ENCODE measurements at regions not wholly inside any gene's neighbourhood (a gene's known extent, or its start where the extent isn't known, plus 50 kb on each side); places are given as distances from the start of the nearest gene placed in this dataset.
A peak's percentile ranks its signal among the peaks of the same experiment; 100 is the strongest.

DNA sequence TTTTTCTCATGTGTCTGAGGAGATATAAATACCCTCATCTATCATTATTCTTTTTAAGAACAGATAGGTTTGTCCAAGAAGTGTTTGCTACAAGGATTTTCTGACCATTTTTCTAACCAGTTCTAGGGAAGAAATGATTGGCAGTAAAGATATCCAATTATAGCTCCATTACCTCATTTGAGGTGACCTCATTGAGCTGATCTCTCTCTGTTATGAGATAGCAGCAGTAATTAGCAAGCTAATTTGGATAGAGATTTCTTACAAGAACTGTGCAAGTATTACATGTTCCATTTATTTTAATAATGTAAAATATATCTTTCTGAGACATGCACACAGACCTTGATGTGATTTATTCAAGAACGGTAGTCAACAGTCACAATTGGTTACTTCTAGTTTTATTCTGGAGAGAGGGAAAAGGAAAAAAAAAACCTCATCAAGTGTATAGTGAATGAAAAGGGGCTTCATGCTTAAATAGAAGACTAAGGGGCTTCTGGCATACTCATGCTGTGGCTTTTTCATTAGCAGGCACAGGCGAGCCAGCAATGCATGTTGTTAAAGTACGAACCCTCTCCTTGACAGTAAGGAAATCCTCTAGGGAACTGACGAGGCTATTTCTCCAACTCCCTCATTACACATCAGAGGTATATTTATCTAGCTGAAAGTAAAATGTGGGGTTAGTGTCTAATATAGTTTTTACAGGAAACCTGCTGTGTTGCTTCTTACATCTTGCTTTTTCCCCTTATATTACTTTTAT lies 127.3 kb downstream of the NUDT12 start:
- DNase-seq: no peak
- no peak for ATAC-seq
- intact Hi-C loops (cut with DNase I): no loop called here

DNA sequence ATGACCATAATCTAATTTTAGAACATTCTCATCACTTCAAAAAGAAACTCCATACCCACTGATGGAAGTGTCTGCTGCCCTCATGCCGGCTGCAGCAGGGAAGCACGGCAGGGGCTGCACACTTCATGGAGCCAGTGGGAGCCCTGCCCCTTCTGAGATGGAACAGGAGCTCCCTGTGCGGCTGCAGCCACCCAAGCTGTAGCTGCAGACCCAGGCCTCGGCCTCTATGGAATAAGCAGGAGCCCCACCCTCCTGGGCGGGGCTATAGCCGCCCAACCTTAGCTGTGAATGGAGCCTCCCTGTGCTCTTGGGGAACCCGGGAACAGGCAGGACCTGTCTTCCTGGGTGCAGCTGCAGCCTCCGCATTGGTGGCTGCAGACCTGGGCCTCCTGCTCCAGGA lies 128.5 kb downstream of the NUDT12 start:
- no peak for ATAC-seq
- no peak for DNase-seq
- intact Hi-C loops (cut with DNase I): no loop called here

DNA sequence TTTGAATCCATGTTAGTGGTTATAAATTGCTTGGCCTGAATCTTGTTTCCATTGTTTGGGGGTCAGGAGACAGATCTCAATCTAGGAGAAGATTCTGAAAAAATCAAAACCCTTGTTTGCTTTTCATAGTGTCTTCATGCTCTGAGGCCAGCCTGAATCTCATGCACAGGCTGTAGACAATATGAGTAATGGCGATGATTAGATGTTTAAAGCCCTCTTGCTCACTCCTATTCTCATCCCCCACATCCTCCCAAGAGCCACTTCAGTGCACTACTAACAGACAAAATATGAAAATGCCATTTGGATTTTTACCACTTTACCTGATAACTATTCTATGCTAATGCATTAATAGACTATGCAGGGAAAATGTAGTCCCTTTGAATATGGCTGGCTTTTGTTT lies 129.4 kb downstream of the NUDT12 start:
- no peak for ATAC-seq
- intact Hi-C loops (cut with DNase I): no loop called here
- no peak for DNase-seq

DNA sequence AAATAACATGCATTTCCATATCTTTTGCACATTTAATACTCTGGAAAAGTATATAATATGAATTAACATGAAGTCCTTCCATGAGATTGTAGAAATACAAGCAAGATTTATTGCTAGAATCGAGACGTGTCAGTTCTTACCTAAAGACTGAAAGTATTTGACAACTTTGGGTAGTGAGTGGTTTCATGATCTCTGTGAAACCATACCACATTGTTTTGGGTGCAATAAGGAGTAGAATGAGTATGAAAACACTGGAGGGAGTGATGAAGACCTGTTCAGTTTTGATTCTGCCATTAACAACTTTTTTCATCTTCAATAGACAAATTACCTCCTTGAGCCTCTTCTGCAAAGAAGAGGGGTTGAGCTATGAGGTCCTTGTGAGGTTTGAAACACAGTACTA lies 133.7 kb downstream of the NUDT12 start:
- DNase-seq (no peak), ATAC-seq (no peak)
- intact Hi-C loops (cut with DNase I): no loop called here

DNA sequence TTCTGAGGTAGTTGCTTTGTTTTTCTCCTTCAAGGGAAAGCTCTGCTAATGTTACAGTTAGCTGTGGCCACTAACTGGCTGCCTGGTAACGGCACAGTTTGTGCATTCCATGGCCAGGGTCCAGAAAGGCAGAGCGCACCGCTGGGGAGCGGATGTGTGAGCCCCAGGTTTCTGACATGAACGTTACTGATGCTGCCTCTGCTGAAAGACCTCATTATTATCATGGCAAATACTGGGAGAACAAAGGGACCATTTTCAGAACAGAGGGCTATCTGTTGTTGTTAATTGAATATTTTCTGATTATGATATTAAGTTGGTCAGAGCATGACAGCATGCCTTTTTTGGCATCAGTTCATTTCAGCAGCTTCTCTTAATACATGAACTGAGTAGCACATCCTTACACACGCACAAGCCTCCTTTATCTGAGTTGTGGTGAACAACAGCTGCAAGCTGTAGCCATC lies 134.1 kb downstream of the NUDT12 start:
- peak; percentile 22 for DNase-seq
- peak in 1 of 2 donors; percentile 68 for ATAC-seq
- intact Hi-C loops (cut with DNase I): no loop called here

DNA sequence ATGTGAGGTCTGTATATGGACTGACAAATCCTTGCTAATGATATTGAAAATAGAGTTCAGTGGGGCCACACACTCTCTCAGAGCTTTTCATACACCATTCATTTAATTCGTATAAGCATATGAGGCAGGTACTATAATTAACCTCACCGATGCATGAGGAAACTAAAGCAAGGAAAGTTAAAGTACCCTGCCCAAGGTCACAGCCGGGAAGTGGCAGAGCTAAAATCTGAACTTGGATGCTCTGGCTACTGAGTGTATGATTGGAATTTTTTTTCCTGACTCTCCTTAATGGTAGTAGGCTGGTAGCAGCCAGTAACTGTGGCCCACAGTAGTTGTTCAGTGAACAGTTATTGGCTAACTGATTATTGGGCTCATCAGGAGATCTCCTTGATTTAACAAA lies 135.3 kb downstream of the NUDT12 start:
- DNase-seq: no peak
- no peak for ATAC-seq

DNA sequence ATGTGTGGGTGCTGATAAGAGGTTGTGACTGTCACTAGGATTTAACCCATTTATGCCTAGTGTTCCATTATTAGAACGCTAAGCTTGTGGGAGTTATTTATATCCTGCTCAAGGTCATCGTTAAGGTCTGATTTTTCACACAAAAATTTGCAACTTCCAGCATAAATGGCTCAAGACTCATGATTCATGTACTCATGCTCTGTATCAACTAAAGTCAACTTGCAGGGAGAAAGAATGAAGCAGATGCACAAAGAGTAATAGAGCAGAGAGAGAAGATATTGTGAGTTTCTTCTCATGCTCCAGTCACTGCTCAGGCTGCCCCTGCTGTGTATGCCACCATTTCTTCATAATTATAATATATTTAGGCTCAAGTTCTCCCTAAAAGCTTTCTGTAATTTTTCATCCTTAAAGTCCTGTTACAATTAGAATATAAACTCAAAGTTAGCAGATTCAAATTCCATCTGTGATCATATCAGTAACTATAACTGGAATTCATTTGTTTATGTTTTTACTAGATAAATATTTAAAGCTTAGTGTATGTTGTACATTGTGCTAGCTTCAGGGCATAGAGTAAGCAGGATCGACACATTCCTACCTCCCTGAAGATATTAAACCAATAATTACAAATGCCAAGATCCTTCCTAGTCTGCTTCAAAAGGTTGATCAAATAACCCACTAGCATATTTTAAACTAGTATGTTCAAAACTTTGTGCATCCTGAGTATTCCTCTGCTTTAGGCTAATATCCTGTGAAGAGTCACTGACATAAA lies 136.7 kb downstream of the NUDT12 start:
- DNase-seq (no peak), ATAC-seq (no peak)
- intact Hi-C loops (cut with DNase I): no loop called here

More for the DNA sequence above, 135.3 kb downstream of the NUDT12 start:
- intact Hi-C loops (cut with DNase I): no loop called here

DNA sequence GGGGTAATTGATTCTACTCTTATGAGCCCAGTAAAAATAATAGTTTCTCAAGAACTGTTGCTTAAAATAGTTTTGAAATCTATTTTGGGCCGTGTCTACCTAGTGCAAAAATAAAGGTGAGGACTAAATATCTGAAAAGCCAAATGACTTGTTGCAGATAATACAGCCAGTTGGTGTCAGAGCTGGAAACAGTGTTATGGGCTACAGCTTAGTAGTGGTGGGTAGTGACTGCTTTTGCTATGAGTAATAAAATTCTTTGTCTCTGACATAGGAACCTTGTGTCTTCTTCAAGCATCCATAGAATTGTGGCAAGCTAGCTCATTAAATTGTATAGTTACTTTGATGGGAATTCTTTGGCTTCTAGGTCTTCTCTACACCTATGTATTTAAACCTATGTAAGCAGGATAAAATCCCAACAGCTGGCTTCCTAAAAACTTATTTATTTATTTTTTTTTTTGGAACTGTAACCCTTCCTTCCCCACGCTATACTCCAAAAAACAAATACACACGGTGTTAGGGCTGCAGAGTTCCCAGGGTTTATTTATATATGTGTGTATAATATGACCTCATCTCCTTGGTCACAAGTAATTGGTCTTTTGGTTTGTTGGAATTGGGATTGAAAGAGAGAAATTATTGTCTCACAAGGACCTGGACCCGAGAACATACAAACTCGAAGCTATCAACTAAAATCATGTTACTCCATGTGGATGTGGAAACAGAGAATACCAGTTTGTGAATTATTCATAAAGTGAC lies 138.0 kb downstream of the NUDT12 start:
- intact Hi-C loops (cut with DNase I): no loop called here
- ATAC-seq (peak in 1 of 2 donors; percentile 36), DNase-seq (no peak)

DNA sequence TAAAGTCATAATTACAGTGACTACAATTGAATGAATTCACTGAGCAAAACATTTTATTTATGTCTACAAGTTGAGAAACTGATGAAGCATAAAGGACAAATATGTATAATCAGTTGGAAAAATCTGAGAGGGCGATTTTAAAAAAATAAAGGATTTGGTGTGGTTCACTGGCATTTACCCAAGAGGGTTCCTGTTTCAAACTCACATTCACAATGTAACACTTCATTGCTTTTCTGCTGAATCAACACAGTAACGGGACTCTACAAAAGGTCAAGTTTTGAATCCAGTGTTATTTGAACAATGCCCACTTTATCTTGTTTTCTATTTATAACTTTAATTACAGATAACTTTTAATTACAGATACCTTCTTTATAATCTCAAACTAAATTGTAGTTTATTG lies 138.6 kb downstream of the NUDT12 start:
- ATAC-seq (no peak), DNase-seq (no peak)
- intact Hi-C loops (cut with DNase I): no loop called here

DNA sequence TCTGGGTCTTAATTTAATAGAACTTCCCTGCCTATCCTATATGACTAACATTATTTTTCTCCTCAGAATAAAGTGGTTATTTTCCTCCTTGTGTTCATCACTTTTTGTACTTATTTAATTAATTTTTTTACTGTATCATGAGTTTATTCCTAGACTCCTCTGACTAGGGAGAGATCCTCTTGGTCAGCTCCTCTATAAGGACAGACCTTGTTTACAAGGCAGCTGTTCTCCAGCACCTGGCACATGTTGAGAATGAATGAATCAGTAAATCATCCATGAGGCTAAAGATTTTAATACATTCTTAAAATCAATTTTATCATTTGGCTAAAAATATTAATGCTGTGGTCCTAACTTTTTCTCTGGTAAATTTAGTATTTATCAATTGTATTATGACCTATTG lies 139.8 kb downstream of the NUDT12 start:
- intact Hi-C loops (cut with DNase I): no loop called here
- ATAC-seq: no peak
- no peak for DNase-seq

DNA sequence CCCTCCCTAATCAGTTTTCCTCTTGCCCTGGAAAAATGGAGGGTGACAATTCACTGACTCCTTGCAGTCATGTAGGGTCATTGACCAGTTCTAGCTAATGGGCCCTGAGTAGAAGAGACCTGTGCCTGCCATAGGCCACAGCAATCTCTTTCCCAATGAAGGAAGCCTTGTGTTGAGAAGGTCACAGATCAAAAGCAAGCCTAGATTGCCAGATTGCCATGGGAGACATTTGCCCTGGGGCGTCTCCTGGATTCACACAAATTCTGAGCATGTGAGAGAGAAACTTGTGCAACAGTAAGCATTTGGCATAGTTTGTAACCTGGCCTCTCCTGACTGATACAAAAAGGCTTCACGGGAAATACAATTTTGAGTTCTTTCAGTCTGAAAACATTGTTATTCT lies 148.0 kb downstream of the NUDT12 start:
- ATAC-seq (no peak), DNase-seq (no peak)
- intact Hi-C loops (cut with DNase I): no loop called here

DNA sequence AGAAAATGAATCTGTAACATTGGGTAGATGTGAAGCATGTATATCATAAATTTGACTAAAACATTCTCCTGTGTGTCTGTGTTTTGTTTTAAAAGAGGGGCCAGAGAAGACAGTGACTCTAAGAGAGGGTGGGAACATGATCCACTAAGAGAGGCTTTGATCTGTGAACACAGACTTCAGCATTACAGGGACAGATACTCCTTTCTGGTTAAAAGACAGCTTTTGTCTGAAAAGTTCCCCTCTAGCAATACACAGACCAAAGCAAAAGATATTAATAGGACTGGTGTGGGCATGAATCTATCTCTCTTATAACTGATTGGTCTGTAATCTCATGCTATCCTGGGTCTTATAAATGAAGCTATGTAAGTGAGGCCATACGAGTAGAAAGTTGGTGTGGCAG lies 150.9 kb downstream of the NUDT12 start:
- no peak for ATAC-seq
- intact Hi-C loops (cut with DNase I): no loop called here
- no peak for DNase-seq

DNA sequence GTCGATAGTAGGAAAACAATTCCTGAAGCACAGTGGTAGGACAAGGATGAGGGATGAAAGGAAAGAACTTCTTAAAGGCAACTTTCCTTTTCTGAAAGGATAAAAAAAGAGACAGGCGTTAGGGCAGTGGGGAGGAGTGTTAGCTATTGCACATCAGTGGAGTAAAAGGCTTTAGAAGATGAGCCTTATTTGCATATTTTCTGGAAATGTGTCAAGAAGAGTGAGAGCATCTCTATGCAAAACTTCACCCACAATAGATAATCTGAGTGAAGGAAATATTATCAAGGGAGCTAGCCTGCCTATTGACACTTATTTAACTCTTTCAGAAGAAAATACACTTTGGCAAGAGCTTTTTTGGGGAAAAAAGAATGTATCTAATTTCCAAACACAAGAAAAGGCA lies 151.6 kb downstream of the MACIR start:
- no peak for ATAC-seq
- intact Hi-C loops (cut with DNase I): no loop called here
- no peak for DNase-seq

DNA sequence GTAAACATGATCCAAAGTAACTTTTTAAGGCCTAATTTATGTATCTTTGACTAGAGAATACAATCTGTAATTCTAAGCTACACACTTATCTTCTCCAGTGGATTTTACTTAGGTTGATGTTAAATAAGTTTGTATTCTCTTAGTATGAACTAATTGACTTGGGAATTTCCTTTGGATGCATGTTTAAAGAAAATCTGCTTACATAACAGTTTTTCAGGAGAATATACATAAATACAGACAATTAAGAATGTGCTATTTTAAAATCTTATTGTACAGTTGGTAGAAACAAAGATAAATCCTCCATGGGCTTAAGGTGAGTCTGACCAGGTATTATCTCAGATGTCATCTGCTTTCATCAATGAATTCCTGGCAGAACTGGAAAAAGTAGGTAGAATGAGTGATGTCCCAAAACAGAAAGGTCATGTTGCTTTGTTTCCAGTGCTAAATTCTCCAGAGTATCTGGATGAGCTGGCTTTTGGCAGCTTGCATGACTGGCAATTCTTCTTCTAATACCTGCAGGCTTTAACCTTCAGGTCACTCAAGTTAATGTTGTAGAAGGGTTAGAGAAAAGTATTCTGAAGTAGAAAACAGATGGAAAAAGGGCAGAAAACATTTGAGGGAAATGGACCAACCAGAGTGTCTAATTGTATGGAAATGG lies 150.6 kb downstream of the MACIR start:
- intact Hi-C loops (cut with DNase I): no loop called here
- DNase-seq: no peak
- ATAC-seq: no peak

DNA sequence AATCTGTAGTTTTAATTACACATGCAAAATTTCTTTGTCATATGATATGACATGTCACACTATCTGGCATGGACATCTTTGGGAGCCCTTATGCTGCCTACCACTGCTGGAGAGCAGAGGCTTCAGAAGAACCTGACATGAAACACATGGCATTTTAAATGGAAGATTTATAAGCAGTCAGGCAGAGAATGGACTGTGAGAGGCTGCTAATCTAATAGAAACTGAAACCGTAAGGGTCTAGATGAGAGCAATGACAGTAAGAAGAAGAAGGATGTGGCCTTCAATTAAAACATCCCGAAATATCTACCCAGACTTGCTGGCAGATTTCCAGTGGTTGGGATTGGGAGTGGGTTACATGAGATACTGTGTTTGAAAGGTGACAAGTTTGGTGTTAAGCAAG lies 149.8 kb downstream of the MACIR start:
- intact Hi-C loops (cut with DNase I): no loop called here
- no peak for ATAC-seq

DNA sequence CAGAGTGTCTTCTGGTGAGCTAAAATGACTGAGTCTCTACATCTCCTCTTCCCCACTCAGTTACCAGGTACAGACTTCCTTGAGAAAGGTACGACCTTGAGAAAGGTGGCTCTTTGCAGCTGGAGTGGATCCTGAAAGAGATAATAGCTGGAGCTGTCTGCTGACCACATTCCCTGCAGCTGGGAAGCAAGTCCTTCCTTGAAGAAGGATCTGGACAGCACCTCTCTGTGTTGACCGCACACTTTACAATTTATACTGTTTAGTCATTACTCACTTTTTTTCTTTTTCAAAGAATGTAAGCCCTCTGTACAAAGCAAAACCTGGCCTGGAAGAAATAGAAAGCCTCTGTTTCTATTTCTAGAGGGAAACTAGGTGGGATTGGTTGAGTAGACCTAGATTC lies 148.8 kb downstream of the MACIR start:
- DNase-seq (no peak), ATAC-seq (no peak)
- intact Hi-C loops (cut with DNase I): no loop called here

More for the DNA sequence above, 149.8 kb downstream of the MACIR start:
- no peak for DNase-seq

DNA sequence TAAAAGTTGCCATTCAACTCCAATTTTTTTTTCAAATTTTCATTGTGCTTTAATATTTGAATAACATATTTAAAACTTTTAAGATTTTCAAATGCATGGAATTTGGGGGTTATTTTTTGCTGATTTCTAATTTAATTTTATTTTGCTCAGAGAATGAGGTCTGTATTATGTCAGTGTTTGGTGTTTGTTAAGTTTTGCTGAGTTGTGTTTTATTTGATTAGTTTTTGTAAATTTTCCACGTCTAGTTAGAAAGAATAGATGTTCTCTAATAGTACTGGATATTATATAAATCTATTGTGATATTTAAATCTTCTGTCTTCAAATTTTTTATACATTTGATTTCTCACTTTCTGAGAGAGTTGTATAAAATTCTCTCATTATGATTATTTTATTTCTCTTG lies 145.9 kb downstream of the MACIR start:
- DNase-seq (no peak), ATAC-seq (no peak)
- intact Hi-C loops (cut with DNase I): no loop called here

DNA sequence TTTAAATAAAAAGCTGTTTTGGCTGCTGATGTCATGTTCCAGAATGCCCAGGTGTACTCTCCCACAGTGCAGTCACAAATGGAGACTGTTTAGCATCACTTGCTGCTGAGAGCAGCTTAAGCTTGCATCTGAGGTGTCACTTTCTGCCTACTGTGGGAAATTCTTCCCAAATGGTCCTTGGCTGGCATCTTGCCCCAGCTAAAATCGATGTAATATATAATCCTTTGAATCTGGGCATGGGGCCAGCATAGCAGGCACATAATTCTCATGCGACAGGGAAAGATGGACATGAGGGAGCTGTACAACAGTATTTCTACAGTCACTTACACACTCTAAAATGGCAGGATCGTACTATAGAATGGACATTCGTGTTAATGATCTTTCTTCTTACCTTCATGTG lies 144.3 kb downstream of the MACIR start:
- intact Hi-C loops (cut with DNase I): no loop called here
- no peak for DNase-seq
- no peak for ATAC-seq

DNA sequence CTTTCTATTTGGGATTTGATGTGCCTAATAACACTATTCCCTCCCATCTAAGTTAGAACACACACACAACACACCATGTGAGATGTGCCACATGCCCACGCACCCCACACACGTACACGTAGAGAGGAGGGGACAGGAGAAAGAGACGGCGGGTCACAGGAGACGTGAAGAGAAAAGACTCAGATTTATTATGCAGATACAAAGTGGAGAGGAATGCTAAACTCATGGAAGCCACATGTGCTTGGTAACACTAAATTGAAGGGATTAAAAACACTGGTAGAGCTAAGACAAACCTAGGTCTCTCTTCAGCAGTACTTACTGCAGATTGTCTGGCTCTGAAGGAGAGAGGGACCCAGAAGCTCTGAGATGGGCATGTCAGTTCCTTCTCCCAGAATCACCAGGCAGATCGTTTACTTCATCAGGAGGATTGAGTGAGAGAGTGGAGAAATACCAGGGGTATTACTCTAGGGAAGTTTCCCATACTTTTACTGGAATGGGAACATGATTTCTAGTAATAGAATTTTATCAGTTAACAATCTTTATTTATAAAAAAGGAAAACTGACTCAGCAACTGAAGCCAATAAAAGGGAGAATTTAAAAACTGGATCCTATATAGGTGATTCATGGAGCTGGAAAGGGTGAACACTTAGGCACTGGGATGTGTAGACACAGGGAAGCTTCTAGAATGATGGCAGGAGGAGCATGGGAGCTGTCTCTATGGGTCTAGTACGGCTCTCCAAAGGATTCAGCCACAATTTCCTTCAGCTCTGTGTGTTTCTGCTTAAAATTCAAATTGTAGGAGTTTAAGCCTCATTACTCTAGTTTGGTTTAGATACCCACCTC lies 139.4 kb downstream of the MACIR start:
- no peak for ATAC-seq
- intact Hi-C loops (cut with DNase I): no loop called here
- DNase-seq: no peak

Measured in left cardiac atrium (tissue), 4 donors.